SK-N-SH (cell line): ENCODE measurements at regions not wholly inside any gene's neighbourhood (a gene's known extent, or its start where the extent isn't known, plus 50 kb on each side); places are given as distances from the start of the nearest gene placed in this dataset.

ENCODE experiments used
- JUND ChIP-seq: IDR thresholded peaks from 2 replicates; pipeline ENCODE4 v1.4.0; 2012
- TF ChIP-seq, protein P1 (sequence below): fragments of 200-600 bp; sonication (generic); IDR thresholded peaks from 2 replicates; pipeline ENCODE4 v1.6.1; 2017; ENCODE audit warnings: antibody characterized with exemption, mild to moderate bottlenecking, moderate library complexity

DNA sequence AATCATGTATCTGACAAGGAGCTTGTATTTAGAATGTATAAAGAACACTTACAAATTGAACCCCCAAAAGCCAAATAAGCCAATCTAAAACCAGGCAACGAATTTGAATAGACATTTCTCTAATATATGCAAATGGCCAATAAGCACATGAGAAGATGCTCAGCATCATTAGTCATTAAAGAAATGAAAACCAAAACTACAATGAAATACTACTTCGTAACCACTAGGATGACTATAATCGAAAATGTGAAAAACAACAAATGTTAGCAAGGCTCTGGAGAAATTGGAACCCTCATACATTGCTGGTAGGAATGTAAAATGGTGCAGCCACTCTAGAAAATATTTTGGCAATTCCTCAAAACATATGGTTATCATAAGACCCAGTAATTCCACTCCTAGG lies 105.8 kb upstream of the TOP1 start:
- no peak for TF ChIP-seq JUND
- TF ChIP-seq, protein P1, sequence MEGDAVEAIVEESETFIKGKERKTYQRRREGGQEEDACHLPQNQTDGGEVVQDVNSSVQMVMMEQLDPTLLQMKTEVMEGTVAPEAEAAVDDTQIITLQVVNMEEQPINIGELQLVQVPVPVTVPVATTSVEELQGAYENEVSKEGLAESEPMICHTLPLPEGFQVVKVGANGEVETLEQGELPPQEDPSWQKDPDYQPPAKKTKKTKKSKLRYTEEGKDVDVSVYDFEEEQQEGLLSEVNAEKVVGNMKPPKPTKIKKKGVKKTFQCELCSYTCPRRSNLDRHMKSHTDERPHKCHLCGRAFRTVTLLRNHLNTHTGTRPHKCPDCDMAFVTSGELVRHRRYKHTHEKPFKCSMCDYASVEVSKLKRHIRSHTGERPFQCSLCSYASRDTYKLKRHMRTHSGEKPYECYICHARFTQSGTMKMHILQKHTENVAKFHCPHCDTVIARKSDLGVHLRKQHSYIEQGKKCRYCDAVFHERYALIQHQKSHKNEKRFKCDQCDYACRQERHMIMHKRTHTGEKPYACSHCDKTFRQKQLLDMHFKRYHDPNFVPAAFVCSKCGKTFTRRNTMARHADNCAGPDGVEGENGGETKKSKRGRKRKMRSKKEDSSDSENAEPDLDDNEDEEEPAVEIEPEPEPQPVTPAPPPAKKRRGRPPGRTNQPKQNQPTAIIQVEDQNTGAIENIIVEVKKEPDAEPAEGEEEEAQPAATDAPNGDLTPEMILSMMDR: no peak
